ENCODE measurements at regions not wholly inside any gene's neighbourhood (a gene's known extent, or its start where the extent isn't known, plus 50 kb on each side); places are given as distances from the start of the nearest gene placed in this dataset.

DNA sequence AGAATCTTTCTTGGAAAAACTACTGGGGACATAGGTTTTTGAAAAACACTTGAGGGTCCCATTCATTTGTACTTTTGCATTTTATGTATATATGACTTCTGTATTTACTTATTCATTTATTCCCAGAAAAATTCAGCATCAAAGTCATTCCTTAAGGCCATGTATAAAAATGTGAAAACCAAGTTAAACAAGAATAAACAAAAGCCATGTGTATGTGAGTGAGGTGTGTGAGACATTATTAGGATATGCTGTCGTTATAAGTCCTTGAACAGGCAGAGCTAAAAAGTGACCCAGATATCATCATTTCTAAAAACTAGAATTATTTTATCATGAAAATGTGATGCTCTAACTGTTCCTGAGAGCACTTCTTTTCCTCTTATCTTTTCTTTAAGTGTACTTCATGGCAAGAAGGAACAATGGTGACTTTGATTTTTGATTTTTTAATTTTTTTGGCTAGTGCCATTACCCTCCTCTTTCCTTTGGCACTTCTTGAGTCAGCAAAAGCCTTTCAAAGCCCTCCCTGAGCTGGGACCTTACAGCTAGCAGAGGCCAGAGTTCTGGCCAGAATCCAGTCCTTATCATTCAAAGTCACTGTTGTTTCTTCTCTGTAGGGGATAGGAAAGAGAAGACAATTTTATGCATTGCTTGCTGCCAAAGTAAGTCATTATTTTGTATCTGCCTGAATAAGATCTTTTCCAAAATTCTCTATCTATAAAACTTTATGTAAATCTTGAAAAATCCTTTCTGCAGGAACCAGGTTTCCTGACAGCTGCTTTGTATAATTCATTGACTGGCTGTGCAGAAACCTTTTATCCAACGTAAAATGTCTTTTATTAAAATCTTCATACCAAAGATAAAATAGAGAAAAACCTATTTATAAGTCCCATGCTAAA is 419.7 kb upstream of the PRICKLE1 start:
- no peak overlapping the region for H3K4me3 ChIP-seq (ENCODE audit: low read length)
- H3K9ac ChIP-seq (ENCODE audit: low read length) = no peak overlapping the region
- no peaks in the 10 kb centered on the region for H3K4me1 ChIP-seq (ENCODE audit: control insufficient read depth, insufficient read depth, low read length)
- no peaks in the 10 kb centered on the region for H3K27me3 ChIP-seq (replicated peaks; ENCODE audit: control insufficient read depth, insufficient read depth, low read length)
- no peaks in the 10 kb centered on the region for H3K9me3 ChIP-seq (ENCODE audit: control insufficient read depth, low read length)
- no peak for DNase-seq (ENCODE audit: low read depth)
- H3K36me3 ChIP-seq (ENCODE audit: control insufficient read depth, insufficient read depth, low read length, severe bottlenecking) = no peaks in the 10 kb centered on the region

DNA sequence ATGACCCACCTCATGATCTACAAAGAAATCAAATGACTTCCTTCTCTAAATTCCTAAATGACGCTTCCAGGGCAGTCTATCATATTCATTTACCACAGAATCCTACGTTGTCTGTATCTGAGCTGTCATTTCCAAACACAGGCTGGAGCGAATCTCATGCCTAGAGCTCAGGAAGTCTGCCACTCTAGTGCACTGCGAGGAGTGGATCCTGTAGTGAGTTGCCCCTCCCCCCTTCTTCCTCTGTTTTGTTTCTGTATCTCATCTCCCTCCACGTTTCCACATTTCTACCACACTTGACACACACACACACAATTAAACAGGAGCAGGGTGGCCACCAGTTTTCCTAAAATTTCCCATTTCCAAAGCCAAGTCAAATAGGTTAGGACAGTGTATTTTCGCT is 415.4 kb upstream of the PRICKLE1 start:
- Histone ChIP-seq H3K9me3 (ENCODE audit: control insufficient read depth, low read length) (no peaks in the 10 kb centered on the region), H3K27me3 (replicated peaks; ENCODE audit: control insufficient read depth, insufficient read depth, low read length) (no peaks in the 10 kb centered on the region), H3K4me1 (ENCODE audit: control insufficient read depth, insufficient read depth, low read length) (no peaks in the 10 kb centered on the region), H3K9ac (ENCODE audit: low read length) (no peak overlapping the region), H3K4me3 (ENCODE audit: low read length) (no peak overlapping the region), H3K36me3 (ENCODE audit: control insufficient read depth, insufficient read depth, low read length, severe bottlenecking) (no peaks in the 10 kb centered on the region)
- no peak for DNase-seq (ENCODE audit: low read depth)

DNA sequence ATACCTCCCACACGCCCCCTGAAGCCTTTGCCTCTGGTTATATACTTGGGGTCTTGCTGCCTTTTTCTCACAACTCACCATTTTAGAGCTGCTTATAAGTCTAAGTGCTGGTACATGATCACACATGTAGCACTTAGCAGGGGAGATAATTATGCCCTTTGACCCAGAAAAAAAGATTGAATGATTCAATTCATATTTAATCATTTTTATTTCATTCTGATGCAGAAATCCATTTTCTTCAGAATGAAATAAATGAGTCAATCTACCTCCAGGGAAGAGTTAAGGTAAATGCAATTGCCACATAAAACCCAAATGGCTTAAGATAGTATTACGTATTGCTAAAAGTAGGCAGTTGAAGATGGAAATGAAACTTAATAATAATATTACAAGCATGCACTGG is 414.6 kb upstream of the PRICKLE1 start:
- Histone ChIP-seq H3K4me1 (ENCODE audit: control insufficient read depth, insufficient read depth, low read length) (no peaks in the 10 kb centered on the region), H3K9me3 (ENCODE audit: control insufficient read depth, low read length) (no peaks in the 10 kb centered on the region), H3K27me3 (replicated peaks; ENCODE audit: control insufficient read depth, insufficient read depth, low read length) (no peaks in the 10 kb centered on the region), H3K4me3 (ENCODE audit: low read length) (no peak overlapping the region), H3K36me3 (ENCODE audit: control insufficient read depth, insufficient read depth, low read length, severe bottlenecking) (no peaks in the 10 kb centered on the region), H3K9ac (ENCODE audit: low read length) (no peak overlapping the region)
- no peak for DNase-seq (ENCODE audit: low read depth)

DNA sequence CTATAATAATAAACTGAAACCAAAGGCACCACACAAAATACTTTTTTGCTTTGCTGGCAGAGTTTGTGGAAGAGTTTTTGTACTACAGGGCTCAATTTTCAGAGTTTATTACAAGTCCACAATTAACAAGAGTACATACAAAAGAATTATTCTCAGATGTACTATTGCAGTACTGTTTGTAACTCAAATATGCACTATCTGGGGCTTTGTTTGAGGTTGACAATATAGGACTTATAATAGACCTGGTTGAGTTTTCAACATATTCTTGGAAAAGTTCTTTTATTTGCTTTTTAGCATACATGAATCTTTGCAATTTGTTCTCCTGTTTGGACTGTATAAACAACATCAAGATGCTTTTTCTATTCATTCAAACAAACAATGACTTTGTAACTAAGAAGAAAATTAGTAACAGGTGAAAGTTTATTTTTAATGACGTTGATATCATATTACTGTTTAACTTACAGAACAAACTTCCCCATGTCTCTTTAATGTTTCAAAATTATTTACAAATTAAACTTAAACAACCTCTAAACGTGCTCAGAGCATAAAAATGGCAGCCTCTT is 407.4 kb upstream of the PRICKLE1 start:
- Histone ChIP-seq H3K36me3 (ENCODE audit: control insufficient read depth, insufficient read depth, low read length, severe bottlenecking) (no peaks in the 10 kb centered on the region), H3K9ac (ENCODE audit: low read length) (no peak overlapping the region), H3K27me3 (replicated peaks; ENCODE audit: control insufficient read depth, insufficient read depth, low read length) (no peaks in the 10 kb centered on the region), H3K9me3 (ENCODE audit: control insufficient read depth, low read length) (no peaks in the 10 kb centered on the region), H3K4me3 (ENCODE audit: low read length) (no peak overlapping the region), H3K4me1 (ENCODE audit: control insufficient read depth, insufficient read depth, low read length) (no peaks in the 10 kb centered on the region)
- no peak for DNase-seq (ENCODE audit: low read depth)

DNA sequence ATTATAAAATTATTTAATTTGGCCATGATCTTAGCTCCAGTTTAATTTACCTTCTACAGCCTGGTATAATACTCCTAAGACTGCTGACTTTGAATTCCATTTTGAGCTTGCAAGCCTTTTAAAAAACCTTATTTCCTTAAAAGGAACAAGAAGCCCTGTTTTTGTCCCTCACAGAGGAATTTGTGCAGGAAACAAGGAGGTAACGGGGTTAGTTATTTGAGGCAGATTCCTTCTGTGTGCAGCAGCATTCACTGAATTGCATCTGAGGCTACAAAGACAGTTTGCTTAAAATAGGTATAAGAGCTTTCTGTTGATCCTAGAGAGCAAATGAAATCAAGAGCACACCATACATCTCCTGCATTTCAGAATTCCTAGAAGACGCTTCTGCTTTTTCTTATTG is 403.3 kb upstream of the PRICKLE1 start:
- no peak for DNase-seq (ENCODE audit: low read depth)
- Histone ChIP-seq H3K9ac (ENCODE audit: low read length) (no peak overlapping the region), H3K4me1 (ENCODE audit: control insufficient read depth, insufficient read depth, low read length) (no peaks in the 10 kb centered on the region), H3K9me3 (ENCODE audit: control insufficient read depth, low read length) (no peaks in the 10 kb centered on the region), H3K36me3 (ENCODE audit: control insufficient read depth, insufficient read depth, low read length, severe bottlenecking) (no peaks in the 10 kb centered on the region), H3K4me3 (ENCODE audit: low read length) (no peak overlapping the region), H3K27me3 (replicated peaks; ENCODE audit: control insufficient read depth, insufficient read depth, low read length) (no peaks in the 10 kb centered on the region)

DNA sequence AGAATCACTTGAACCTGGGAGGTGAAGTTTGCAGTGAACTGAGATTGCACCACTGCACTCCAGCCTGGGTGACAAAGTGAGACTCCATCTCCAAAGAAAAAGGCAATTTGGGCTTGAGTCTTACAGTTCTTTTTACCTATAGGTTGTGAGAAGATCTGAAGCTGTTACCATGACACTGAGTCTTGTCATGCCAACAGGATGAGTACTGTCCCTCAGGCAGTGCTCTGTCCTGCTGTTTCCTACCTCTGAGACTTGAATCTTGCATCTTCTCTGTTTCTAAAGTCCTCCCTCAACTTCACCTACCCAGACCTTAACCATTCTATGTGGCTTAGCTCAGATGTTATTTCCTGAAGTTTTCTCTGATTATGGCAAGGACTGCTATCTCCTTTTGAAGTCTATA is 400.8 kb upstream of the PRICKLE1 start:
- Histone ChIP-seq H3K4me3 (ENCODE audit: low read length) (no peak overlapping the region), H3K9ac (ENCODE audit: low read length) (no peak overlapping the region), H3K9me3 (ENCODE audit: control insufficient read depth, low read length) (peaks cover 3% of the 10 kb centered on the region), H3K36me3 (ENCODE audit: control insufficient read depth, insufficient read depth, low read length, severe bottlenecking) (no peaks in the 10 kb centered on the region), H3K4me1 (ENCODE audit: control insufficient read depth, insufficient read depth, low read length) (no peaks in the 10 kb centered on the region), H3K27me3 (replicated peaks; ENCODE audit: control insufficient read depth, insufficient read depth, low read length) (no peaks in the 10 kb centered on the region)
- no peak for DNase-seq (ENCODE audit: low read depth)

GRCh38 chr12:42987216-42987650 is 397.7 kb upstream of the PRICKLE1 start:
- no peaks in the 10 kb centered on the region for H3K36me3 ChIP-seq (ENCODE audit: control insufficient read depth, insufficient read depth, low read length, severe bottlenecking)
- H3K9me3 ChIP-seq (ENCODE audit: control insufficient read depth, low read length) = peaks cover 3% of the 10 kb centered on the region
- no peak for DNase-seq (ENCODE audit: low read depth)
- H3K27me3 ChIP-seq (replicated peaks; ENCODE audit: control insufficient read depth, insufficient read depth, low read length) = no peaks in the 10 kb centered on the region
- no peak overlapping the region for H3K4me3 ChIP-seq (ENCODE audit: low read length)
- H3K9ac ChIP-seq (ENCODE audit: low read length) = no peak overlapping the region
- no peaks in the 10 kb centered on the region for H3K4me1 ChIP-seq (ENCODE audit: control insufficient read depth, insufficient read depth, low read length)

- Histone ChIP-seq H3K4me1 (ENCODE audit: control insufficient read depth, insufficient read depth, low read length) (no peaks in the 10 kb centered on the region), H3K27me3 (replicated peaks; ENCODE audit: control insufficient read depth, insufficient read depth, low read length) (no peaks in the 10 kb centered on the region), H3K36me3 (ENCODE audit: control insufficient read depth, insufficient read depth, low read length, severe bottlenecking) (no peaks in the 10 kb centered on the region), H3K4me3 (ENCODE audit: low read length) (no peak overlapping the region), H3K9me3 (ENCODE audit: control insufficient read depth, low read length) (peaks cover 3% of the 10 kb centered on the region), H3K9ac (ENCODE audit: low read length) (no peak overlapping the region)
- no peak for DNase-seq (ENCODE audit: low read depth)
Measured at GRCh38 chr12:42985506-42985905, 396.0 kb upstream of the PRICKLE1 start.

DNA sequence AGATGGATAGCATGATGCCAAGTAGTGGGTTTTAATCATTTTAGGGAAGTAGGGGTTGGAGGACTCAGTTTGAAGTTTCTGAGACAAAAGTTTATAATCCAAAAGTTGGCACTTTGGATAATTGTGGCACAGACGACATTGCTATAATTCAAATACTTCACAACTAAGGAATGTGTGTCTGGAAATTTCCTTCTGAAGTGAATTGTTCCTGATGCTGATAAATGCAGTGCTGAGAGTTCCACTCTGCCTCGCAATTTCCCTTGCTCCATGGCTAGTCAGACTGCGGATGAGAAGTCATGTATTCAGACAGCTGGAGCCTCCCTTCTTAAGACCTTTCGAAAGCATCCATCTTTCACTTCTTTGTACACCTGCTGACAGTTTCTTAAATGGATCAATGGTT is 393.3 kb upstream of the PRICKLE1 start:
- Histone ChIP-seq H3K4me3 (ENCODE audit: low read length) (no peak overlapping the region), H3K9ac (ENCODE audit: low read length) (no peak overlapping the region), H3K4me1 (ENCODE audit: control insufficient read depth, insufficient read depth, low read length) (no peaks in the 10 kb centered on the region), H3K36me3 (ENCODE audit: control insufficient read depth, insufficient read depth, low read length, severe bottlenecking) (no peaks in the 10 kb centered on the region), H3K9me3 (ENCODE audit: control insufficient read depth, low read length) (peaks cover 3% of the 10 kb centered on the region), H3K27me3 (replicated peaks; ENCODE audit: control insufficient read depth, insufficient read depth, low read length) (no peaks in the 10 kb centered on the region)
- no peak for DNase-seq (ENCODE audit: low read depth)

DNA sequence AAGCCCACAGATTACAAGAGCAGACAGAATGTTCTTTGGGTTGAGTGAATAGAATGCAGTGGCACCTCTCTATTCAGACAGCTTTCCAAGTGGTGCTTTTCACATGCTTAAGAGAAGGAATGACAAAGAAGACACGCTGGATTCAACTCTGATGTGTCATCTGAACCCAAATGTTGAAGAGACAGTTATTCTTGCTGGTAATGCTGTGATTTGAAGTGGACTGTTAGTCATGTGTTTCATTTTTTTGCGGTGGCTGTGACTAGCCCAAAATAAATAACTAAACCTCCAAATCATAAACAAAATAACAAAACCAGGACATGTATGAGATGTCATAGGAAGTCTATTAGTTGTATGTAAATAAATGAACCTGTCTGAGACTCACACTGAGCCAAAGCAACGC is 391.8 kb upstream of the PRICKLE1 start:
- Histone ChIP-seq H3K9me3 (ENCODE audit: control insufficient read depth, low read length) (peaks cover 2% of the 10 kb centered on the region), H3K36me3 (ENCODE audit: control insufficient read depth, insufficient read depth, low read length, severe bottlenecking) (no peaks in the 10 kb centered on the region), H3K4me3 (ENCODE audit: low read length) (no peak overlapping the region), H3K9ac (ENCODE audit: low read length) (no peak overlapping the region), H3K4me1 (ENCODE audit: control insufficient read depth, insufficient read depth, low read length) (no peaks in the 10 kb centered on the region), H3K27me3 (replicated peaks; ENCODE audit: control insufficient read depth, insufficient read depth, low read length) (no peaks in the 10 kb centered on the region)
- DNase-seq (ENCODE audit: low read depth) = peak; percentile 48

GRCh38 chr12:42980441-42980840 is 390.9 kb upstream of the PRICKLE1 start:
- Histone ChIP-seq H3K4me1 (ENCODE audit: control insufficient read depth, insufficient read depth, low read length) (no peaks in the 10 kb centered on the region), H3K4me3 (ENCODE audit: low read length) (no peak overlapping the region), H3K36me3 (ENCODE audit: control insufficient read depth, insufficient read depth, low read length, severe bottlenecking) (no peaks in the 10 kb centered on the region), H3K27me3 (replicated peaks; ENCODE audit: control insufficient read depth, insufficient read depth, low read length) (no peaks in the 10 kb centered on the region), H3K9me3 (ENCODE audit: control insufficient read depth, low read length) (no peaks in the 10 kb centered on the region), H3K9ac (ENCODE audit: low read length) (no peak overlapping the region)
- no peak for DNase-seq (ENCODE audit: low read depth)

Measured in adipocyte (in vitro differentiated cells).